Calu3 (cell line): ENCODE measurements at regions not wholly inside any gene's neighbourhood (a gene's known extent, or its start where the extent isn't known, plus 50 kb on each side); places are given as distances from the start of the nearest gene placed in this dataset.

Source experiments
- BruUV-seq: library from RNA; stranded (reverse); fragments of 400-500 nt; replicated peaks from 2 replicates; lab custom pipeline; 2021; lab: Mats Ljungman, UMichigan
- CTCF ChIA-PET: fragments of 300-600 bp; sonication (Branson Sonifier 250); formaldehyde crosslinking; loops from one replicate; lab custom pipeline; 2022; ENCODE audit warnings: antibody characterized with exemption; lab: Charles Lee
- DNase-seq: peaks from one replicate; pipeline ENCODE4 v3.0.0; 2022
- H3K27ac Mint-ChIP-seq: one replicate; pipeline ENCODE4 v1.8.0; 2022; ENCODE audit warnings: mixed read lengths; ENCODE audit not compliant: unreplicated experiment
- H3K27me3 Mint-ChIP-seq: one replicate; pipeline ENCODE4 v1.8.0; 2022; ENCODE audit warnings: mixed read lengths; ENCODE audit not compliant: unreplicated experiment
- H3K36me3 Mint-ChIP-seq: one replicate; pipeline ENCODE4 v1.8.0; 2022; ENCODE audit warnings: mild to moderate bottlenecking, moderate library complexity, mixed read lengths; ENCODE audit not compliant: insufficient read depth, unreplicated experiment
- H3K4me1 Mint-ChIP-seq: one replicate; pipeline ENCODE4 v1.8.0; 2022; ENCODE audit warnings: mild to moderate bottlenecking, low read depth, mixed read lengths; ENCODE audit not compliant: unreplicated experiment
- H3K4me3 Mint-ChIP-seq: one replicate; pipeline ENCODE4 v1.8.0; 2022; ENCODE audit warnings: mild to moderate bottlenecking, low read depth, moderate library complexity, mixed read lengths; ENCODE audit not compliant: unreplicated experiment
- H3K9me3 Mint-ChIP-seq: one replicate; pipeline ENCODE4 v1.8.0; 2022; ENCODE audit warnings: low read depth, mixed read lengths; ENCODE audit not compliant: unreplicated experiment
- intact Hi-C: fragments of 100-400 bp; cut with micrococcal nuclease; formaldehyde crosslinking; loops from one replicate; pipeline ENCODE4 v1.10.0; 2022; ENCODE audit not compliant: unreplicated experiment
- TF ChIP-seq, protein P1 (sequence below): fragments of 200-600 bp; IDR thresholded peaks from one replicate; pipeline ENCODE4 v1.8.0; 2022; ENCODE audit warnings: antibody characterized with exemption; ENCODE audit not compliant: unreplicated experiment

DNA sequence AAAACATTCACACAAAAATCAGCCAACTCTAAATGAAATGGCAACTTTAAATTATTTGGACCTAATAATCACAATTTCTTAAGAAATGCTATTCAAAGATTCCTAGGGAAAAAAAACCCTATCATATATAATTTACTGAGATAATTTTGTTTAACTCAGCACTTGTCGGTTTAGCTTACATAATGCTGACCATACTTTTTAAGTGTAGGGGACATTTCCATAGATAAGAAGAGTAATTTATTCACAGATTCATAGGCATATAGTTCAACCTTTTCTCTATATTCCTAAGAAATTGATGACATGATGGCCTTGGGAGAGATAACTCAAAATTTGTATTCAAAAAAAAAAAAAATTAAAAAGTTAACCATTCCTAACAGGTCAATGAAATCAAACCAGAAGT, 260.8 kb upstream of the PGRMC2 start:
- CTCF ChIA-PET, result no interaction called here
- no peak overlapping the region for H3K4me3 Mint-ChIP-seq
- no peak for DNase-seq
- no TSS peak for BruUV-seq
- no peak overlapping the region for H3K27ac Mint-ChIP-seq
- intact Hi-C loops, result no loop called here
- H3K36me3 Mint-ChIP-seq, result peaks cover 8% of the 10 kb centered on the region
- TF ChIP-seq, protein P1, sequence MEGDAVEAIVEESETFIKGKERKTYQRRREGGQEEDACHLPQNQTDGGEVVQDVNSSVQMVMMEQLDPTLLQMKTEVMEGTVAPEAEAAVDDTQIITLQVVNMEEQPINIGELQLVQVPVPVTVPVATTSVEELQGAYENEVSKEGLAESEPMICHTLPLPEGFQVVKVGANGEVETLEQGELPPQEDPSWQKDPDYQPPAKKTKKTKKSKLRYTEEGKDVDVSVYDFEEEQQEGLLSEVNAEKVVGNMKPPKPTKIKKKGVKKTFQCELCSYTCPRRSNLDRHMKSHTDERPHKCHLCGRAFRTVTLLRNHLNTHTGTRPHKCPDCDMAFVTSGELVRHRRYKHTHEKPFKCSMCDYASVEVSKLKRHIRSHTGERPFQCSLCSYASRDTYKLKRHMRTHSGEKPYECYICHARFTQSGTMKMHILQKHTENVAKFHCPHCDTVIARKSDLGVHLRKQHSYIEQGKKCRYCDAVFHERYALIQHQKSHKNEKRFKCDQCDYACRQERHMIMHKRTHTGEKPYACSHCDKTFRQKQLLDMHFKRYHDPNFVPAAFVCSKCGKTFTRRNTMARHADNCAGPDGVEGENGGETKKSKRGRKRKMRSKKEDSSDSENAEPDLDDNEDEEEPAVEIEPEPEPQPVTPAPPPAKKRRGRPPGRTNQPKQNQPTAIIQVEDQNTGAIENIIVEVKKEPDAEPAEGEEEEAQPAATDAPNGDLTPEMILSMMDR, result no peak
- no peaks in the 10 kb centered on the region for H3K27me3 Mint-ChIP-seq
- peaks cover 18% of the 10 kb centered on the region for H3K4me1 Mint-ChIP-seq
- no peaks in the 10 kb centered on the region for H3K9me3 Mint-ChIP-seq

DNA sequence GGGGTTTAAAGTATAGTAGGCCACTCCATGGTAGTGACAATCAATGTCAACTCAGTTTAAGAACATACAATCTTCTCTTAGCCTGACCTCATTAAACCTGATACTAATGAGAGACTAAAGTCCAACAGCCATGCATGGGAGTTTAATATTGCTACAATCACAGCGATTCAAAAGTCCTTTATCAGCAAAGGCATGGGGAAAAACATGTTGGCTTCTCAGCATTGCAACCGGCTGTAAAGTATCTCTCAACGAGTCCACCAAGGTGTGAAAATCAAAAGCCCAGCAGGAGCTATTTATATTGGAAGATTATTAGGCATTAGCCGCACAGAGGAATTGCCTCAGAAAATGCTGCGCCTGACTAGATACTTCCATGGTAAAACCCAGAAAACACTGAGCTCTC, 256.7 kb upstream of the PGRMC2 start:
- no peak for DNase-seq
- Mint-ChIP-seq H3K27ac (no peak overlapping the region), H3K4me3 (no peak overlapping the region), H3K9me3 (no peaks in the 10 kb centered on the region), H3K36me3 (no peaks in the 10 kb centered on the region), H3K4me1 (peaks cover 2% of the 10 kb centered on the region), H3K27me3 (no peaks in the 10 kb centered on the region)
- CTCF ChIA-PET, result no interaction called here
- intact Hi-C loops, result no loop called here
- TF ChIP-seq, protein P1, result no peak
- no TSS peak for BruUV-seq

DNA sequence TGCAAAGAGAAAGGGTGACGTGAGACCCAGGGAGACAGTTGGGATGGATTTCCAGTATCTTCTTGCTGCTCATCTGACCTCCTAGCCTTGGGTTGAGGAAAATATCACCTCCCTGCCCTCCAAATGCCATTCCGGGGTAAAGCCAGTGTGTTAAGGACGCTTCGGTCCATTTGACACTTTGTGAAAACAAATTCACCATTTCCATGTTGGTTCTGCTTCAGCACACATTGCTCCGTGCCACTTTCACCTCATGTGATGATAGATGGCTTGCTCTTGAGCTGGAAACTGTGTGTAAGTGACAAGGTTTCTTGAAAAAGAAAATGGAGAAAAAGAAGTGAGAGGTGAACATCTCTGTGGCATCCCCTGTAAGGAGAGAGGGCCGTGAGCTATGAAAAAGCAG, 256.1 kb upstream of the PGRMC2 start:
- TF ChIP-seq, protein P1, result no peak
- Mint-ChIP-seq H3K27ac (no peak overlapping the region), H3K4me3 (no peak overlapping the region), H3K36me3 (no peaks in the 10 kb centered on the region), H3K27me3 (no peaks in the 10 kb centered on the region), H3K9me3 (no peaks in the 10 kb centered on the region), H3K4me1 (no peaks in the 10 kb centered on the region)
- CTCF ChIA-PET, result no interaction called here
- intact Hi-C loops, result no loop called here
- no TSS peak for BruUV-seq
- no peak for DNase-seq

DNA sequence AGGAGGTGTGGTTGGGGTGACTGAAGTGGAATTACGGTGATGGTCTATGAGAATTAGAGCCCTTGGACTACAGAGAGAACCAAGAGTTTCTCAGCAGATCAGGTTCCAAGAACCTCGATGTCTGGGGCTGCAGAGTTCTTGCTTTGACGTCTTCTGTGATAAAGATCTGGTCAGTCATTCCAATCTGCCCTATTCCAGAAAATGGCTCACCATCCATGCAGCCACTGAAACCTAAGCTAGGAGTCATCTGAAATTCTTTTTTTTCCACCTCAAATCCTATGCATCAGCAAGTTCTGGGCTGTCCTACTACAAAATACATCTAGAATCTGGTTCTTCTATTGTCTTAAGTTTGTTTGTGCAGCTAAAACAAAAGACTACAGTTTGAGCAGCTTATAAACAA, 254.4 kb upstream of the PGRMC2 start:
- Mint-ChIP-seq H3K36me3 (no peaks in the 10 kb centered on the region), H3K4me3 (no peak overlapping the region), H3K27ac (no peak overlapping the region), H3K4me1 (no peaks in the 10 kb centered on the region), H3K9me3 (no peaks in the 10 kb centered on the region), H3K27me3 (no peaks in the 10 kb centered on the region)
- DNase-seq, result no peak
- intact Hi-C loops, result no loop called here
- TF ChIP-seq, protein P1, result no peak
- CTCF ChIA-PET, result no interaction called here
- BruUV-seq, result no TSS peak
